Heart right ventricle (tissue), 16 donors: ENCODE measurements at regions not wholly inside any gene's neighbourhood (a gene's known extent, or its start where the extent isn't known, plus 50 kb on each side); places are given as distances from the start of the nearest gene placed in this dataset.

Experiments
- ATAC-seq, 8 donors: fragments of 200-7000 bp; cut with Tn5 transposase; one replicate each; pipeline ENCODE4 v1.9.1; 2020; ENCODE audit warnings: mild to moderate bottlenecking in 8 of 8, moderate library complexity in 8 of 8, moderate number of reproducible peaks in 1 of 8
- DNase-seq, 2 donors: peaks; one replicate each; pipeline ENCODE4 v3.0.0-alpha.2; 2020
- H3K27ac ChIP-seq, 10 donors: fragments of 200-600 bp; sonication (generic) in 2 of 10; one replicate each; pipeline versions ENCODE4 v1.5.0 to v1.8.0; 2020 to 2022; ENCODE audit warnings: mild to moderate bottlenecking in 3 of 10
- H3K27me3 ChIP-seq, 7 donors: fragments of 200-600 bp; one replicate each; pipeline ENCODE4 v1.8.0; 2021 to 2022; ENCODE audit warnings: mild to moderate bottlenecking in 2 of 7
- H3K36me3 ChIP-seq, 9 donors: fragments of 200-600 bp; sonication (generic) in 1 of 9; one replicate each; pipeline versions ENCODE4 v1.5.0 to v1.8.0; 2020 to 2022; ENCODE audit warnings: mild to moderate bottlenecking in 2 of 9
- H3K4me1 ChIP-seq, 9 donors: fragments of 200-600 bp; sonication (generic) in 1 of 9; one replicate each; pipeline versions ENCODE4 v1.5.0 to v1.8.0; 2020 to 2022; ENCODE audit warnings: mild to moderate bottlenecking in 4 of 9
- H3K4me3 ChIP-seq, 10 donors: fragments of 200-600 bp; sonication (generic) in 2 of 10; one replicate each; pipeline versions ENCODE4 v1.5.0 to v1.8.0; 2020 to 2022; ENCODE audit warnings: mild to moderate bottlenecking in 7 of 10, moderate library complexity in 2 of 10
- H3K9me3 ChIP-seq, 11 donors: fragments of 200-600 bp in 10 of 11; sonication (generic) in 2 of 11; one replicate each; pipeline versions ENCODE4 v1.5.0 to v1.8.0; 2013 to 2022; ENCODE audit warnings: mild to moderate bottlenecking in 2 of 11, control low read depth in 1 of 11, moderate library complexity in 1 of 11
- CTCF ChIP-seq, 9 donors: fragments of 200-600 bp; sonication (generic) in 2 of 9; IDR thresholded peaks; one replicate each; pipeline versions ENCODE4 v1.5.0 to v1.8.0; 2021 to 2022; ENCODE audit warnings: antibody characterized with exemption in 9 of 9, mild to moderate bottlenecking in 5 of 9, moderate library complexity in 1 of 9
- WGBS, 2 donors: extraction: QIAGEN DNeasy Blood & Tissue Kit; methylation state at CpG; one replicate each; pipeline ENCODE4 v1.1.7; 2013; ENCODE audit warnings: inconsistent platforms in 1 of 2; 5-methylcytosine and 5-hydroxymethylcytosine counted together
- intact Hi-C, 10 donors: fragments of 100-400 bp; cut with DNase I; formaldehyde crosslinking; loops; one replicate each; pipeline versions ENCODE4 v1.11.1 to v1.14.2; 2022
- donor health status: Arrhythmogenic right ventricular cardiomyopathy.
- donor health status: ischemic (EF 13 %, LVEDD 7.1; RV severe dilation, severe dysfunction).
- donor health status: healthy with polysubstance abuse.
- donor health status: DM: no; HTN: yes; CAD: no.
- donor health status: DM: no; HTN: no; CAD: no.
- donor health status: ischemic (EF 25% LVEDD 6.9; RV normal size, moderate dysfunction).
- donor health status: ischemic (EF 25% LVEDD 5.7; RV mildly dilated, moderate dysfunction).
- donor health status: healthy.
- donor health status: DM: yes; HTN: yes; CAD: no.
- donor health status: Ischemic cardiomyopathy.
- donor health status: ischemic (EF 35%, LVEDD 5.7; RV mildly dilated, moderate dysfunction).
- donor health status: nonischemic (EF 11% LVEDD 7.7; RV severe dilation, severe dysfunction).
- donor health status: DM: yes; HTN: yes; CAD: no.
- donor health status: PGD.
- donor health status: ischemic (EF 29% LVEDD 5.4; RV normal size, mild dysfunction).
- donor health status: nonischemic (EF 23%, LVEDD 6.1; RV moderate dilation, normal function).

GRCh38 chr4:112751447-112751846 lies 114.5 kb downstream of the LARP7 start:
- H3K36me3 ChIP-seq, result no peaks in the 10 kb centered on the region
- DNase-seq (no peak), ATAC-seq (no peak)
- no peaks in the 10 kb centered on the region for H3K27me3 ChIP-seq
- no peak overlapping the region for H3K27ac ChIP-seq
- H3K9me3 ChIP-seq, result no peaks in the 10 kb centered on the region
- H3K4me1 ChIP-seq, result peaks cover 0 to 12% (median 0%) of the 10 kb centered on the region in 9 donors
- WGBS, 2 donors, result 56 to 58% methylated on average over 1 of the region's 1 CpG
- no peak for TF ChIP-seq CTCF (IDR thresholded peaks at IDR 0.05)
- intact Hi-C loops, result no loop called here
- no peak overlapping the region for H3K4me3 ChIP-seq

- no peaks in the 10 kb centered on the region for H3K36me3 ChIP-seq
- H3K9me3 ChIP-seq, result no peaks in the 10 kb centered on the region
- no peak overlapping the region for H3K4me3 ChIP-seq
- H3K27ac ChIP-seq, result no peak overlapping the region
- peaks cover 0 to 10% (median 0%) of the 10 kb centered on the region in 9 donors for H3K4me1 ChIP-seq
- 55 to 64% methylated on average over 1 of the region's 1 CpG for WGBS, 2 donors
- peak in 1 of 8 donors; percentile 27 for ATAC-seq
- DNase-seq, result no peak
- no peaks in the 10 kb centered on the region for H3K27me3 ChIP-seq
- intact Hi-C loops, result no loop called here
- TF ChIP-seq CTCF (IDR thresholded peaks at IDR 0.05), result no peak
These were observed 115.1 kb downstream of the LARP7 start for GRCh38 chr4:112752061-112752460.

GRCh38 chr4:112752510-112752909 lies 115.6 kb downstream of the LARP7 start:
- 96 to 100% methylated on average over 3 of the region's 3 CpGs for WGBS, 2 donors
- no peak for ATAC-seq

GRCh38 chr4:112753333-112753732 lies 116.4 kb downstream of the LARP7 start:
- no peak for DNase-seq
- TF ChIP-seq CTCF (IDR thresholded peaks at IDR 0.05), result no peak
- ATAC-seq, result no peak
- Histone ChIP-seq H3K36me3 (no peaks in the 10 kb centered on the region), H3K9me3 (no peaks in the 10 kb centered on the region), H3K4me1 (no peaks in the 10 kb centered on the region), H3K27me3 (no peaks in the 10 kb centered on the region), H3K27ac (no peak overlapping the region), H3K4me3 (no peak overlapping the region)
- intact Hi-C loops, result no loop called here
- 65% methylated on average over 3 of the region's 3 CpGs for WGBS, 2 donors

More at GRCh38 chr4:112752510-112752909, 115.6 kb downstream of the LARP7 start:
- H3K27me3 ChIP-seq, result no peaks in the 10 kb centered on the region
- intact Hi-C loops, result no loop called here
- no peak for TF ChIP-seq CTCF (IDR thresholded peaks at IDR 0.05)
- DNase-seq, result no peak
- no peaks in the 10 kb centered on the region for H3K36me3 ChIP-seq
- no peaks in the 10 kb centered on the region for H3K9me3 ChIP-seq
- no peak overlapping the region for H3K27ac ChIP-seq
- peaks cover 0 to 5% (median 0%) of the 10 kb centered on the region in 9 donors for H3K4me1 ChIP-seq
- H3K4me3 ChIP-seq, result no peak overlapping the region
